Progenitor cell of endocrine pancreas (in vitro differentiated cells): ENCODE measurements at regions not wholly inside any gene's neighbourhood (a gene's known extent, or its start where the extent isn't known, plus 50 kb on each side); places are given as distances from the start of the nearest gene placed in this dataset.

ENCODE experiments used
- DNase-seq: peaks from one replicate; pipeline ENCODE4 v3.0.0; 2021; ENCODE audit warnings: low spot score; ENCODE audit not compliant: unreplicated experiment
- H3K27ac Mint-ChIP-seq: 2 replicates; pipeline ENCODE4 v1.8.0; 2021; ENCODE audit warnings: mild to moderate bottlenecking, moderate library complexity, mixed read lengths
- H3K27me3 Mint-ChIP-seq: 2 replicates; pipeline ENCODE4 v1.8.0; 2021; ENCODE audit warnings: mixed read lengths
- H3K36me3 Mint-ChIP-seq: 2 replicates; pipeline ENCODE4 v1.8.0; 2022; ENCODE audit warnings: mixed read lengths; ENCODE audit not compliant: insufficient read depth
- H3K4me1 Mint-ChIP-seq: 2 replicates; pipeline ENCODE4 v1.8.0; 2021; ENCODE audit warnings: low read depth, mixed read lengths
- H3K4me3 Mint-ChIP-seq: 2 replicates; pipeline ENCODE4 v1.8.0; 2021; ENCODE audit warnings: low read depth, mild to moderate bottlenecking, moderate library complexity, mixed read lengths
- H3K9me3 Mint-ChIP-seq: 2 replicates; pipeline ENCODE4 v1.8.0; 2021; ENCODE audit warnings: low read depth, mixed read lengths
- TF ChIP-seq, protein P1 (sequence below): fragments of 200-600 bp; sonication (generic); IDR thresholded peaks from one replicate; pipeline ENCODE4 v1.5.0; 2021; ENCODE audit warnings: antibody characterized with exemption, mild to moderate bottlenecking; ENCODE audit not compliant: unreplicated experiment

DNA sequence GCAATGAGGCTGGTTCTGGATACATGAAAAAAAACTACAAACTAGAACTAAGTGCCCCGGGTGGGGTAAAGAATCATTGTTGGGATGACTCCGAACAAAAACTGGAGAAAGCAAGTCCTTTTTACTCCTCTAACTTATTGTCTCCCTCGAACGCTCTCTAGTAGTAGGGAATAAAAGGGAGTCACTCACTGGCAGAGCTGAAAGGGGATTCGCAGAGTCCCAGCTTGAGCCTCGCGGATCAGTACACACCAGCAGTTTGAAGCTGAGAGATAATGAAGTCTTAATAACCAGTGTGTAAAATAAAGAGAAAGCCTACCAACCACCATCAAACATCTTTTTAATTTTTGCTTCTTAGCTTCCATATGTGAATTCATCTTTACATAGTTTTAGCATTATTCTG lies 521.9 kb upstream of the ARX start:
- no peaks in the 10 kb centered on the region for H3K27me3 Mint-ChIP-seq
- no peak overlapping the region for H3K4me3 Mint-ChIP-seq
- H3K27ac Mint-ChIP-seq = no peak overlapping the region
- H3K9me3 Mint-ChIP-seq = peaks cover 27% of the 10 kb centered on the region
- H3K36me3 Mint-ChIP-seq = peaks cover 1% of the 10 kb centered on the region
- TF ChIP-seq, protein P1, sequence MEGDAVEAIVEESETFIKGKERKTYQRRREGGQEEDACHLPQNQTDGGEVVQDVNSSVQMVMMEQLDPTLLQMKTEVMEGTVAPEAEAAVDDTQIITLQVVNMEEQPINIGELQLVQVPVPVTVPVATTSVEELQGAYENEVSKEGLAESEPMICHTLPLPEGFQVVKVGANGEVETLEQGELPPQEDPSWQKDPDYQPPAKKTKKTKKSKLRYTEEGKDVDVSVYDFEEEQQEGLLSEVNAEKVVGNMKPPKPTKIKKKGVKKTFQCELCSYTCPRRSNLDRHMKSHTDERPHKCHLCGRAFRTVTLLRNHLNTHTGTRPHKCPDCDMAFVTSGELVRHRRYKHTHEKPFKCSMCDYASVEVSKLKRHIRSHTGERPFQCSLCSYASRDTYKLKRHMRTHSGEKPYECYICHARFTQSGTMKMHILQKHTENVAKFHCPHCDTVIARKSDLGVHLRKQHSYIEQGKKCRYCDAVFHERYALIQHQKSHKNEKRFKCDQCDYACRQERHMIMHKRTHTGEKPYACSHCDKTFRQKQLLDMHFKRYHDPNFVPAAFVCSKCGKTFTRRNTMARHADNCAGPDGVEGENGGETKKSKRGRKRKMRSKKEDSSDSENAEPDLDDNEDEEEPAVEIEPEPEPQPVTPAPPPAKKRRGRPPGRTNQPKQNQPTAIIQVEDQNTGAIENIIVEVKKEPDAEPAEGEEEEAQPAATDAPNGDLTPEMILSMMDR = no peak
- H3K4me1 Mint-ChIP-seq = peaks cover 5% of the 10 kb centered on the region
- DNase-seq = no peak

DNA sequence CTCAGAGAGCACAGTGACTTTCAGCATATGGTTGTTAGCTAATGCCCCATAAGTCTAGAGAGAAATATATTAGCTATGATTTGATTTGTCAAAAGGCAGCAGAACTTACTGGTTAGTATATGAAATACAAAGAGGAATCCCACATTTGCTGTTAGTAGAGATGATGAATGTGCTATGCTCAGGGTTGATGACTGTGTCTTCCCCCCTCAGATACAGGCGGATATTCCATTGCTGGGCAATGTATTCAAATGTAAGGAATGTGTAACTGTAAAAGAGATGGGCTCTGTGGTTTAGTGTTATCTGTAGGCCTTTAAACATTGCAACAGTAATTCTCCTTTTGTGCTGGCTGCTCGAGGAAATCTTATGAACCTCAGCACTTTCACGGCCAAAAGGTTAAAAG lies 528.9 kb upstream of the ARX start:
- TF ChIP-seq, protein P1 = no peak

DNA sequence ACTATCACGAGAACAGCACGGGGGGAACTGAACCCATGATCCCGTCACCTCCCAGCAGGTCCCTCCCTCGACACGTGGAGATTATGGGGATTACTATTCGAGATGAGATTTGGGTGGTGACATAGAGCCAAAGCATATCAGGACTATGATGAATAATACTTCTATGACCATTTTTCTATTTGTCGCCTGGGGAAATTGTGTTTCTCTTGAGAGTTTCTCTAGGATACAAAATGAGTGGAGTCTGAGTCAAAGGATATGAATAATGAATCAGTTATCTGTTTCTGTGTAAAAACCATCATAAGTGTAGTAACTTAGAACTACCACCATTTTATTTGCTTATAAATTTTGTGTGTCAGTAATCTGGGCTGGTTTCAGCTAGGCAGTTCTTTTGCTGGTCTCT lies 533.0 kb upstream of the ARX start:
- Mint-ChIP-seq H3K36me3 (no peaks in the 10 kb centered on the region), H3K9me3 (peaks cover 11% of the 10 kb centered on the region), H3K27me3 (peaks cover 2% of the 10 kb centered on the region), H3K4me3 (no peak overlapping the region), H3K4me1 (no peaks in the 10 kb centered on the region), H3K27ac (no peak overlapping the region)
- no peak for DNase-seq
- TF ChIP-seq, protein P1 = no peak

More for the DNA sequence above, 528.9 kb upstream of the ARX start:
- Mint-ChIP-seq H3K27ac (no peak overlapping the region), H3K4me1 (no peaks in the 10 kb centered on the region), H3K27me3 (no peaks in the 10 kb centered on the region), H3K9me3 (peaks cover 23% of the 10 kb centered on the region), H3K4me3 (no peak overlapping the region), H3K36me3 (peaks cover 1% of the 10 kb centered on the region)
- DNase-seq = no peak

DNA sequence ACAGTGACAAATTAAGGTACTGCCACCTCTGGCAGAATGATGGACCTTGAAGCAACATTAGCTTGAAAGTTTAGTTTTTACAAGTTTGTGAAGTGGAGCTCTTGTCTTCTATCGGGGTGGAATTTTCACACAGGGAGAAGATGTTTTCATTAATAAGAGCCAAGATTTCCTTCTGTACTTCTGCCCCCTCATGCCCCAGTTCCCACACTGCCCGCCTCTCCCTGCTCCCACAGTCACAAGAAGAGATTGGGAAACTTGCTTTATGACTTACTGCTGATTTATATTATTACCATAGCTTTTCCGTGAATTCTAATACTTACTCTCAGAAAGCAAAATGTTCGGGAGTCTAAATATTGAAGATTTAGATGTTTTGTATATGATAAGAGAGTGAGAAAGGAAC lies 539.8 kb upstream of the ARX start:
- no peak overlapping the region for H3K4me3 Mint-ChIP-seq
- peaks cover 25% of the 10 kb centered on the region for H3K9me3 Mint-ChIP-seq
- H3K36me3 Mint-ChIP-seq = no peaks in the 10 kb centered on the region
- H3K27ac Mint-ChIP-seq = no peak overlapping the region
- TF ChIP-seq, protein P1 = no peak
- H3K27me3 Mint-ChIP-seq = peaks cover 5% of the 10 kb centered on the region
- no peaks in the 10 kb centered on the region for H3K4me1 Mint-ChIP-seq
- DNase-seq = no peak

DNA sequence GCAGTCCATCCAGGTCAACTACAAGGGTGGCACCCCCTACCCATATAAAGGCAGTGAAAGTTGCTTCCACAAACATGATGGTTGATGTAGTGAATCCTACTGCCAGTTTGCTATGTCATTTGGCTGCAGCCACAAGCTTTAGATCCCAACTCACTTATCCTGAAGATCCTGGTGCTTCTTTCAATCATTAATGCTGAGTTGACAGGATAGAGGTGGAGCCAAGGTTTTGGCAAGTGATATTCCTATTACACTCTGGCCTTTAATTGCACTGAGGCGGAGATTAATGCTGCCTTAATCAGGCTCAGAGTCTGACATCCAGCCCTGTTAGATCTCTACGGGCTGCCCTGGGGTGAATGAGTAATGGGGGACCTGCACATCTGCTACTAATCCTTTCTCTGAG lies 542.4 kb upstream of the ARX start:
- Mint-ChIP-seq H3K27me3 (peaks cover 3% of the 10 kb centered on the region), H3K9me3 (peaks cover 32% of the 10 kb centered on the region), H3K4me3 (no peak overlapping the region), H3K27ac (no peak overlapping the region), H3K4me1 (no peaks in the 10 kb centered on the region), H3K36me3 (no peaks in the 10 kb centered on the region)
- no peak for DNase-seq
- TF ChIP-seq, protein P1 = no peak
